HG03442 (cell line): ENCODE measurements at regions not wholly inside any gene's neighbourhood (a gene's known extent, or its start where the extent isn't known, plus 50 kb on each side); places are given as distances from the start of the nearest gene placed in this dataset.
"Not testable (repeated sequence)": the region's sequence is repeated elsewhere in the genome, so short reads cannot be mapped to it uniquely, and the experiment has no call there.

ENCODE experiments used
- ATAC-seq: cut with Tn5 transposase; IDR thresholded peaks from one replicate; pipeline ENCODE4 v1.9.1; 2021; ENCODE audit warnings: mild to moderate bottlenecking, moderate library complexity; ENCODE audit not compliant: unreplicated experiment

DNA sequence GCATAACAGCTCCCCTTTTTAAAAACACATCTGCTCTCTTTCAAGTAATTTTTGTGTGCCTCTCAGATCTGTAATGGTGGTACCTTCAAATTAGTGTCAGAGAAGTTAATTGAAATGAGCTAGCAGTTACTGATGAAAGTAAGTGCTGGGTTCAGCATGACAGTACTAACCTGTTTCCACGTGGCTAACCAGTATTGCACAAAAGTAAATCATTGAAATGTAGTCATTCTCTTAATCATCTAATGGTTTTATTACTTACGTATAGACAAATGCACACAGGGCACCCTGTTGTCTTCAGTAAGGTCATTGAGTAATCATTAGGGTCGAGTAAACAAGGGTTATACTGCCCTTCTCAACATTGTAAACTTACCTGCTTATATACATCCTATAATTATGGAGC, 157.8 kb upstream of the PRR16 start:
- ATAC-seq, result no peak

DNA sequence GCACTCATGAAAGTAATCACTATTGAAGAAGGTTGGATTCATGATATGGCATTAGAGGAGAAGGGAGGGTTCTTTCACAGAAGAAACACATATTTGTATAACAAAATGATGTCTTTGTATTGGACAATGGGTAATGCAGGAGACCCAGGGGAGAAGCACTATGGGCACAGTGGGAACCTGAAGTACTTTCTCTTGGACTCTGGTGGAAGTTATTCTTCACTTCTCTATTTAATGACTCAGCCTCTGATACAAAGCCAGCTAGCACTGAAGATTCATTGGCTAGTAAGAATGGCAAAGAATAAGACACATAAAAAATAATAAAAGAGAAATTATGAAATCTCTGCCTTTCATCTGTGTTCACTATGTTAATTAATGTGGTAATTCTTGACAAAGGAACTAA, 149.9 kb upstream of the PRR16 start:
- ATAC-seq, result no peak

DNA sequence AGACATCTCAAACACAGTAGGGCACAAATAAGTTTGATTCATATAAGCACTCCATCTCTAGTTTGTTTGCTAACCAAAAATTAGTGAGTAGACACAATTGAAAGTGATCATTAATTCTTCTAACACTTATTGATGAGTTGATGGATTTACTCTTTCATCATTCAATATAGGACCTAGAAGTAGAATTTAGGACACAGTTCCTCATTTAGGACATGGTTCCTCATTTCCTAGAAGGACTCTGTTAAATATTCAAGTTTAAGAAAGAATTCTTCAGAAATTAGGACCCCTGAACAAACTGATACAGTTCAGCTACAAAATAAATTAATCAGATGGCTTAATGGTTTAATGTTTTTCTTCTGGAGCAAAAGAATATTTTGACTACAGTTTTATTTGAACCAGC, 143.5 kb upstream of the PRR16 start:
- ATAC-seq, result no peak

DNA sequence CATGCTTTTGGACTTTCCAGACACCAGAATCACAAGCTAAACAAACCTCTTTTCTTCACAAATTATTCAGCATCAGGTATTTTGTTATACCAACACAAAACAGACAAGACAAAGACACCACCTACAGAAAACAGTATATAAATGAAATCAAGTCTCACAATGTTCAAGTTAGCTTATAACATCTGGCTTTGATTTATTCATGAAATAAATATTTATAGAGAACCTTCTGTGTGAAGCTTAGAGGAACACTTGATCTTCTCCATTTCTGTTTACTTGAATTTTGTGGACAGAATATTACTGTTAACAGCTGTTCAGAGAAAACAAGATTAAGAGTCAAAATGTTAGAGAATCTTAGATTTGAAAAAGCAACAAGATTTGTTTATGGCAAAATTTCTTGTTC, 137.4 kb upstream of the PRR16 start:
- no peak for ATAC-seq

DNA sequence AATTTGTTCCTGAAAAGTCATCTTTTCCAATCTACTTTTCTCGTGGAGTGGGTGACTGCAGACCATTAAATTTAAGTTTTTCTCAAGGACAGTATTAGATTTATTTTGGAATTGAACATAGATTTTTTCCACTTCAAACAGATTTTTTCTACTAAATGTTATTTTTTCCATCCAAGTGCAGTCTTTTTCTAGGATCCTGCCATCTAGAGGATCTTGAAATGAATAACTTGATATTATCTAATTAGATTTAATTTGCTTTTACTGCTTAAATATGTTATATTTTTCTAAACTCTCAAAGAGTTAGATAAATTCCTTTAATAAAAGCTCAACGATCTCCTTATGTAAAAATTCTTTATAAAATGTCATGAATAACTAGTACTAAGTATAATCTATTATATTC, 136.9 kb upstream of the PRR16 start:
- no peak for ATAC-seq

DNA sequence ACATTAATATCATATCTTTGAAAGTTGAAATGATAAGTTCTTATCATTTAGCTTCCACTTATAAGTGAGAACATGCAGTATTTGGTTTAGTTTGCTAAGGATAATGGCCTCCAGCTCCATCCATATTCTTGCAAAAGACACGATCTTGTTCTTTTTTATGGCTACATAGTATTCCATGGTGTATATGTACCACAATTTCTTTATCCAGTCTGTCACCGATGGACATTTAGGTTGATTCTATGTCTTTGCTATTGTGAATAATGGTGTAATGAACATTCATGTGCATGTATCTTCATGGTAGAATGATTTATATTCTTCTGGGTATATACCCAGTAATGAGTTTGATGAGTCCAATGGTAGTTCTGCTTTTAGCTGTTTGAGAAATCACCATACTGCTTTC, 135.0 kb upstream of the PRR16 start:
- no peak for ATAC-seq

DNA sequence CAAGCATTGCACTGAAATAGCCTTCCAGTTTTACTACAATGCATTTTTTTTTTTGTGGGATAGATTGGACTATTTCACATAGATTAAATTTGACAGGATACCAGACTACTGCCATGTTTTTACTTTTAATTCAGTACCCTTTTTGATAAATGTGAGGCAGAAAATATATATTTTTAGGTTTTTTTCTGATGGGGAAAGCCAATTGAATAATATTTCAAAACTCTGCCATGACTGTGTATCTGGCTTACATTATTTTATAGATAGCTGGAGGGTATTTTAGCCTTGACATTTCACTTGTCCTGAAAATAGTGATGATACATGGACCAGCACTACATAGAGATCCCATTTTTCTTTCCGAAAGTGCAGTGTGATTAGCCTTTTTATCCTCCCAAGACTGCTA, 133.5 kb upstream of the PRR16 start:
- ATAC-seq, result no peak

DNA sequence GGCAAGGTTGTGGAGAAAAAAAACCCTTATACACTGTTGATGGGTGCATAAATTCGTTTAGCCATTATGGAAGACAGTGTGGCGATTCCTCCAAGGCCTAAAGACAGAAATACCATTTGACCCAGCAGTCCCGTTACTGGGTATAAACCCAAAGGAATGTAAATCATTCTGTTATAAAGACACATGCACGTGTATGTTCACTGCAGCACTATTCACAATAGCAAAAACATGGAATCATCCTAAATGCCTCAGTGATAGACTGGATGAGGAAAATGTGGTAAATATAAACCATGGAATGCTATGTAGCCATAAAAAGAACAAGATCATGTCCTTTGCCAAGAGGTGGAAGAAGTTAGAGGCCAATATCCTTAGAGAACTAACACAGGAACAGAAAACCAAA, 119.9 kb upstream of the PRR16 start:
- no peak for ATAC-seq

DNA sequence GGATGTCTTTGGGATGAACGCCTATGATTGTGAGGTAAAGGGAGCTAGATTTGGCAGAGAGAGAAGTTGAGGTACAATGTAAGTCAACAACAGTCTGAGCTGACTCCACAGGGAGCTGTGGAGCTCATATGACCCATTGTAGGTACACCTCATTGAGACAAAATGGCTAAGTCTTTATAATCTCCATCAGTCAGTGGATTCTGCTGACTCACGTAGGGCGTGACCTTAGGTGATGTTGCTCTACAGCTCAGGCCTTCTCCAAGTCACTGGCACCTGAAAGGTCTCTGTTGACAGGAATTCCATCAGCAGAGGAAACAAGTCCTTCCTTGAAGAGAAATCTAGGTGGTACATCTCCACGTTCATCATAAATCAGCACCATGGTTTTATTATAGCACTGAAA, 118.2 kb upstream of the PRR16 start:
- no peak for ATAC-seq

DNA sequence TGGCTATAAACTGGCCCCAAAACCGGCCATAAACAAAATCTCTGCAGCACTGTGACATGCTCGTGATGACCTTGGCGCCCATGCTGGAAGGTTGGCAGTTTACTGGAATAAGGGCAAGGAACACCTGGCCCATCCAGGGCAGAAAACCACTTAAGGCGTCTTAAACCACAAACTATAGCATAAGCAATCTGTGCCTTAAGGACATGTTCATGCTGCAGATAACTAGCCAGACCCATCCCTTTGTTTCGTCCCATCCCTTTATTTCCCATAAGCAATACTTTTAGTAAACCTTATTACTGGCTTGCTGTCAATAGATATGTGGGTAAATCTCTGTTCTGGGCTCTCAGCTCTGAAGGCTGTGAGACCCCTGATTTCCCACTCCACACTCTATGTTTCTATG, 113.0 kb upstream of the PRR16 start:
- ATAC-seq, result not testable (repeated sequence)

DNA sequence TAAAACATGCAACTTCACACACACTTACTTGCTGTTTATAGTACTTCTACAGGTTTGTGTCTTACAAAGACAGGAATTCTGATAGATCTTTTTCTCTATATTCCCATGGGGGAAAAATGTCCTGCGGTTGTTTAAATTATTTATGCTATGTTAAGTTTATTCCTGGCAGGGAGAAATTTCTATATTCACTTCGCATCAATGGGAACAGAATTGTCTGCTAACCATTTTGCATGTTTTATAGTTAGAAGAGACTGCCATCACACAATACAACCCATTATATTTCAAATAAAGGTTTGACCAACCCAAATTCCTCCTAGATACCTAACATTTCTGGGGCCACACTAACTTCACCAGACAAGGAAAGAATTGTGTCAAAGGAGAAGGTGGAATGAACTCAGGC, 110.0 kb upstream of the PRR16 start:
- no peak for ATAC-seq

DNA sequence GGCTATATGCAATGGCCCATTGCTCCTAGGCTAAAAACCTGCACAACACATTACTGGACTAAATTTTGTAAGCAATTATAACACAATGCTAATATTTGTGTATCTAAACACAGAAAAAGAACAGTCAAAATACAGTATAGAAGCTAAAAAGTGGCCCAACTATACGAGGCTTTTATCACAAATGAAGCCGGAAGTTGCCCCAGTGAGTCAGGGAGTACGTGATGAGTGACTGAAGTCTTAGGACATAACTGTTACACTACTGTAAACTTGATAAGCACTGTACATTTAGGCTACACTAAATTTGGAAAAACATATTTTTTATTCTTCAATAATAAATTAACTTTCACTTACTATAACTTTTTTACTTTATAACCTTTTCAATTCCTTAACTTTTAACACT, 105.2 kb upstream of the PRR16 start:
- ATAC-seq, result no peak

DNA sequence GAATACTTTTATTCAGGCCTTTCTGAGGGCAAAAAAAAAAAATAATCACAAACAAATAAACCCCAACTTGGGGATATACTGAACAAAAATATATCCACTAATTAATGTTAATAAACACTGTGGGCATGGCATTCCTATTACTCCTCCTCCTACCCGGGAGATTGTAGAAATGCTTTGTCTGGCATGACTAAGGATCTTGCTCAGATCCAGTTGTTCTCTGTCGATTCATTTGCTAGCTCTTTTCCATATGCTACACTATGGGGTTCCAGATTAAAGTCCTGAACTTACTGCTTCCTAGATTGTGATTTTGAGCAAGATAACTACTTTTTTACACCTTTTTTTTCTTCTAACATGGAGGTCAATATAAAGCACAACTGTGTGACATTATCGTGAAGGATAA, 102.2 kb upstream of the PRR16 start:
- ATAC-seq, result no peak

DNA sequence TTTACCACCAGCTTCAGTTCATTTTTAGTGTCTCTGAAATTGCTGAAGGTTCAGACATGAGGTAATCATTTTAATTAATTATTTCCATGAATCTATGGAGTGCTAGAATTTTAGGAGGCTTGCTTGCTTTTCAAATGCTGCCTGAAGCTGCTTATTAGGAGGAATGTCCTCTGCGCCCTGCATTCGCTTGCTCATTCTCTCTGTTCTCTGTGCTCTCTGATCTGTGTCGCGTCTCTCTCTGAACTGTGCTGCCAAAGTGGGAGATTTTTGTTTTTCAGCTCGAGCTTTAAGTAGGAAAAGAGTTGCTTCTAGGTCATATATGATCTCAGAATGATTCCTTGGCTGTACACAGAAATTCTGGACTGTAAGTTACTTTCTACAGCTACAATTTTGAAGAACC, 101.7 kb upstream of the PRR16 start:
- ATAC-seq, result no peak

DNA sequence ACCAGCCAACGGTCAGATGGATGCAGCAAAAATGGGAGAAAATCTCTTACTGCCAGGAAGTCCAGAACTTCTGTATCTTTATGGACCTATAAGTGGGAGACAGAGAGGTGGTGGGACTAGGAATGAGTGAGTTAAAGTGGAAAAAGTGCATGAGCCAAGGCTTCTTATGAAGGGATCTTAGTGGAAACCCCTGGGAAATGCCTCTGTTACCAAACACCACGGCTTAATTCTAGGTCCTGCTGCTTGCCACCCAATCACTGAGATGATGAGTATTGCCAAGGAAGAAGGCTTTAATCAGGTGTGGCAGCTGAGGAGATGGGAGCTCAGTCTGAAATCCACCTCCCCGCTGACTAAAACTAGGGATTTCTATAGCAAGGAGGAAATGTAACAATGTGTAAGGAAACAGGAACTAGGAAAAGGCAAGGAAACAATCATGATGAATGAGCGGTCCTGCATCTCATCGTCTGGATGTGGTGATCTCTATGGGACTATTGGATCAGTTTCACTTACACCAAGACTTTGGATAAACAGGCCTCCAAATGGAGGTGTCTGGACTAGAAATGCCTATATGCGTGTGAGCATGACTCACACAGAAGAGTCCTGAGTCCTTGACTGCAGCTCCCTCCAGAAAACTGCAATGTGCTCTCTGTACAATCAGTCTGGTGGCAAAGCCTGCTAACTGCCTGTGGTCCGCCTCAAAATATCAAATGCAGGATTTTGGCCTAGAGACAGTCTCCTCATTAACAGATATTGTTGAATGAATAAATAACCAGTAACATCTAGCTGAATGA, 98.2 kb upstream of the PRR16 start:
- ATAC-seq, result no peak

DNA sequence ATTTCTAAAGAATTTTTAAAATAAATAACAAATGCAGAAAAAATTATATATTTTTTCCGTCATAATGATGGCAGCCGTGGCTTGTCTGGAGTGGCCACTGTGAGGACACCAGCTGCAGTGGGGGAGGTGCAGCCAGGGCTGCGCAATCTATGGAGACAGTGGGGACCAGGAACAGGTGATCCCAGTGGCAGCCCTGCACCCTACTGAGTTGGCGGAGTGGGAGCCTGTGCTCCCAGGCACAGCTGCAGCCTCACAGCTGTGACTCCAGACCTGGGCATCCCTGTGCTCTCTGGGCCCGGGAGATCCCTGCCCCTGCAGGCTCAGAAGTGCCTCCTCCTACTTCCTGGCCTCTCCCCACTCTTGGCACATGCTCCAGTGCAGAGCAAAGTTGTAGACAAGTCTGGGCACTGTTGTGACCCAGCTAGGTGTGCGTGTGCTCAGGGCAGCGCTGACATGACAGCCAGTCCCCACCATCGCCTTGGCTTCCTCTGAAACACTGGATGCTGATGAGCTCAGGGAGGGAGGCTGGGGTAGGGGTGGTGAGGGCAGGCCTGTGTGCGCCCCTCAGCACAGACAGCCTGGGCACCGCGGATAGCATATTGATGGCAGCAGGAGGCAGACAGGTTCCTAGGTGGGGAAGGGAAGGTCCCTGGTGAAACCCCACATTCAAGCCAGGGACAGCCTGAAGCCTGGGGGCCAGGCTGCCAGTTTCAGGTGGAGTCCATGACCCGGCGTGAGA, 96.0 kb upstream of the PRR16 start:
- no peak for ATAC-seq

DNA sequence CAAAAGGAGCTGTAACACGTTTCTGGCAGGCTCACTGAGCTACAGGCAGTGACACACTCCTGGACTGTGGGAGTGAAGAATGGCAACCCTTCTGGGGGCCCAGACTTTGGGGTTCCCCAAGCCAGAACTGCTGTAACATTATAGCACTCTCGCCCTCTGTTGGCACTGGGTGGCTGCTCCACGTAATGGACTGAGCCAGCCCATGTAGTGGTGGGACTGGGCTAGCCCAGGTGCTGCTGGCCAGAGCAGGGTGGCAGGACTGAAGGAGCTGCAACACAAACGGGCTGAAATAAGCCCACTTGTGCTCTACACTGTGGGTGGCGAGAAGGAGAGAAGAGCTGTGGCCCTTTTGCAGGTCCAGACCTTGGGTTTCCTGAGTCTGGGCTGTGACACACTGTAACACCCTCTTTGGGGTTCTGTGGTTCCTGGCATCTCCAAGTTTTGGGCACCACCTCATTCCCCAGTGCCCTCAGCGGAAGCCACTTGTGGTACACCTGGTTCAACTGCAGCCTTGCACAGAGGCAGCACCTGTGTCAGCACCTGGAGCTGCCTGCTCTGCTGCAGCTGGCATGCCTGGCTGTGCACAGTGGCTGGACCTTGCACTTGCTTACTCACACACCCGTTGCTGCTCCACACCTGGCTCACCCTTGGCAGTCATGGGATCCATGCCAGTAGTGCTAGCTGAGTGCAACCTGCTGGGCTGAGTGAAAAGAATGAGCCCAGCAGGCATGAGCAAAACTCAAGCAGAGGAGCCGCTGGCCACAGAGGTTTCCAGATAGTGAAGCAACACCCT, 95.0 kb upstream of the PRR16 start:
- ATAC-seq, result no peak

DNA sequence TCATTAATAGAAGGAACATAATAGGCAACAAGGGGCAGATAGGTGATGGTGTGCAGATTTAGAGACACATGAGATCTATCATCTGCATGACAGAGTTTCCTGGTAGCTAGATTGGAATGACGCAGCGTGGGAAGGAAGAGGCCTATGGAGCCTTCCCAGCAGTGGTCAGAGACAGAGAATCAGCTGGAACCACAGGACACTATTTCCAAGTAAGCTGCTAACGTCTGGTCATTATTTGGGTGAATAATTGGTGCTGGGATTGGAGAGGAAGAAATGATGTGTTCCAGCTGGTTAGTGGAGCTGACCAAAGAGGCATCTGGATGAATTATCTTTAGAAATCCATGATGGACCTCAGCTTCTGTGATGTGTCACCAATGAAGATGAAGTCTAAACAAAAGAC, 91.2 kb upstream of the PRR16 start:
- ATAC-seq, result no peak

DNA sequence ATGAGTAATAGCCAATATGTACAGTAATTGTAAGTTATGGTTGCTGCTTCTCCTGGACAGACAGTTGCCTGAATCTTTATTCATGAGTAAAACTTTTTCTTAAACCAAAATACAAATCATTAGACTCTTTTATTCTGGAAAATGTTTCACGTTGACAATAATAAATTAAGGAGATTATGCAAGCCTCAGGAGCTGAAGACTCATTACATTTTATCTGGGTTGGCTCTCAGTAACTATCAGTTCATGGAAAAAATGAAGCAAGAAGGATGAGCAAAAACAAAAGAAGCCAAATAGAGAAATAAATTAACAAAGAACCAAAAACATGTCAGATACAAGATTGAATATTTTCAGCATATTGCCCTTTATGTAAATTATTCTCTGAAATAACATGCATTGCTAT, 88.9 kb upstream of the PRR16 start:
- ATAC-seq, result no peak

DNA sequence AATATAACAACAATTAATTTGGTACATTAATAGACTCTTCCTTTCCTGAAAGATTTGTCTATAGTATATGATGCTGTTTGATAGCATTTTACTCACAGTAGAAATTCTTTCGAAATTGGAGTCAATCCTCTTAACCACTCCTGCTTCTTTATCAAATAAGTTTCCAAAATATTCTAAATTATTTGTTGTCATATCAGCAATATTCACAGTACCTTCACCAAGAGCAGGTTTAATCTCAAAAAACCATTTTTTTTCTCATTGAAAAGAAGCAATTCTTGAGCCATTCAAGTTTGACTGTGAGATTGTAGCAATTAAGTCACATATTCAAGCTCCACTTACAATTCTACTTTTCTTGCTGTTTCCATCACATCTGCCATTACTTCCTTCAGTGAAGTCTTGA, 83.5 kb upstream of the PRR16 start:
- ATAC-seq, result no peak

DNA sequence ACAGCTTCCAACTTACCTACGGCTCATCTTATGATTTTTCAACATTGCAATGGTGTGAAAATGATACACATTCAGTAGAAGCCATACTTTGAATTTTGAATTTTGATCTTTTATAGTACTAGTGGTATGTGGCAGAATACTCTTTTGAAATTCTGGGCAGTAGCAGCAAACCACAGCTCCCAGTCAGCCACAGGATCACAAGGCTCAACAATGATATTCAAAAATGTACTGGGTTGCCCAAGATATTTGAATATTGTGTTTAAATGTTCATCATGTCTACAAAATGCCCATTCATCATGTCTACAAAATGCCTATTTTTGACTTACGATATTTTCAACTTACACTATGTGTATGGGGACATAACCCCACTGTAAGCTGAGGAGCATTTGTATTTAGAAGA, 81.3 kb upstream of the PRR16 start:
- no peak for ATAC-seq

DNA sequence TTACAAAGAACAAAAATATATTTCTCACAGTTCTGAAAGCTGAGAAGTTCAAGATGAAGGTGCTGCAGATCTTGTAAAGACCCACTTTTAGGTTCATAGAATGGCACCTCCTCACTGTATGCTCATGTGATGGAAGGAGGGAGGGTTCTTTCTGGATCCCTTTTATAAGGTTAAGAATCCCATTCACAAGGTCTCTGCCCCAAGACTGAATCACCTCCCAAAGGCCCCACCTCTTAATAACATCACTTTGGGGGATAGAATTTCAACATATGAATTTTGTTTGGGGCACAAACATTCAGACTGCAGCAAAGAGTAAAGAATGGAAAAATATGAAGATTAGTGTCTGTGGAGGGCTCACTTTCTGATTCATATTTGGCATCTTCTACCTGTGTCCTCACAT, 77.1 kb upstream of the PRR16 start:
- ATAC-seq, result no peak
